Left kidney (tissue), 1 donor: ENCODE measurements at regions not wholly inside any gene's neighbourhood (a gene's known extent, or its start where the extent isn't known, plus 50 kb on each side); places are given as distances from the start of the nearest gene placed in this dataset.
"Not testable (repeated sequence)": the region's sequence is repeated elsewhere in the genome, so short reads cannot be mapped to it uniquely, and the experiment has no call there.

Source experiments
- DNase-seq: peaks from one replicate; pipeline ENCODE4 v3.0.0-alpha.2; 2013

GRCh38 chr5:2857837-2858236, 106.4 kb upstream of the IRX2 start:
- DNase-seq, result no peak

GRCh38 chr5:2856206-2856605, 104.7 kb upstream of the IRX2 start:
- DNase-seq, result no peak

- DNase-seq, result no peak
Observed at GRCh38 chr5:2852446-2852845, 101.0 kb upstream of the IRX2 start.

- DNase-seq, result no peak
Observed at GRCh38 chr5:2851895-2852294, 100.4 kb upstream of the IRX2 start.

GRCh38 chr5:2849429-2849828, 98.0 kb upstream of the IRX2 start:
- DNase-seq, result no peak

GRCh38 chr5:2848619-2849018, 97.1 kb upstream of the IRX2 start:
- DNase-seq, result no peak

- DNase-seq, result peak; percentile 11
Observed at GRCh38 chr5:2847608-2848007, 96.1 kb upstream of the IRX2 start.

- no peak for DNase-seq
Observed at GRCh38 chr5:2841208-2841607, 89.7 kb upstream of the IRX2 start.

- no peak for DNase-seq
Observed at GRCh38 chr5:2840372-2840915, 89.0 kb upstream of the IRX2 start.

GRCh38 chr5:2836133-2836532, 84.7 kb upstream of the IRX2 start:
- no peak for DNase-seq

- DNase-seq, result no peak
Observed at GRCh38 chr5:2833556-2833955, 82.1 kb upstream of the IRX2 start.

- no peak for DNase-seq
Observed at GRCh38 chr5:2832394-2832793, 80.9 kb upstream of the IRX2 start.

- DNase-seq, result no peak
Observed at GRCh38 chr5:2829239-2829638, 77.8 kb upstream of the IRX2 start.

GRCh38 chr5:2818936-2819335, 67.5 kb upstream of the IRX2 start:
- no peak for DNase-seq

GRCh38 chr5:2817031-2817603, 65.6 kb upstream of the IRX2 start:
- DNase-seq, result no peak

- no peak for DNase-seq
Observed at GRCh38 chr5:2813678-2814077, 62.2 kb upstream of the IRX2 start.

- DNase-seq, result no peak
Observed at GRCh38 chr5:2810644-2811043, 59.2 kb upstream of the IRX2 start.

- not testable (repeated sequence) for DNase-seq
Observed at GRCh38 chr5:2807244-2807643, 55.8 kb upstream of the IRX2 start.

- no peak for DNase-seq
Observed at GRCh38 chr5:2806176-2806575, 54.7 kb upstream of the IRX2 start.

GRCh38 chr5:2805080-2805479, 53.6 kb upstream of the IRX2 start:
- DNase-seq, result no peak

- DNase-seq, result no peak
Observed at GRCh38 chr5:2803751-2804150, 52.3 kb upstream of the IRX2 start.

- no peak for DNase-seq
Observed at GRCh38 chr5:2802693-2803365, 51.4 kb upstream of the IRX2 start.

GRCh38 chr5:2801577-2802525, 50.4 kb upstream of the IRX2 start:
- no peak for DNase-seq
